ENCODE measurements at regions not wholly inside any gene's neighbourhood (a gene's known extent, or its start where the extent isn't known, plus 50 kb on each side); places are given as distances from the start of the nearest gene placed in this dataset.

GRCh38 chr15:62342959-62343358, 177.9 kb upstream of the C2CD4B start:
- no peak for TF ChIP-seq CTCF (IDR thresholded peaks at IDR 0.05; ENCODE audit: extremely low read depth, missing control alignments)
- DNase-seq (ENCODE audit: low spot score): no peak

DNA sequence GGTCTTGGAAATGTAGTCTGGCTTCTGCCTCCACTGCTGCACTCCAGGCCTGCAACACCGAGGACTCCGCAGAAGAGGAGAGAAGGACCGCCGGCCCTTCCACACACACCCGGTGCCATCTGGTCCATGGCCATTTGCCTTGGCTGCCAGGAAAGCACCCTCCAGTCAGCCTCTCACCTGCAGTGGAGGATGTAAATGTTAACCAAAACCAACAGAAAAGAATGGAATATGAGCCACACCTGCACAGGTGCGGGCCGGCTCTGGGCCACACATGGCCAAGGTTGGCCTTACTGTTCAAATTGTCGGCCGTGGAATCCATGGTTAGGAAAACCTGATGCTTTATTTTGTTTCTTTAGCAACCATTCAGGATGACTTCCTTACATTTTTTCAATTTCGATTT, 178.3 kb upstream of the C2CD4B start:
- no peak for DNase-seq (ENCODE audit: low spot score)
- no peak for TF ChIP-seq CTCF (IDR thresholded peaks at IDR 0.05; ENCODE audit: extremely low read depth, missing control alignments)

DNA sequence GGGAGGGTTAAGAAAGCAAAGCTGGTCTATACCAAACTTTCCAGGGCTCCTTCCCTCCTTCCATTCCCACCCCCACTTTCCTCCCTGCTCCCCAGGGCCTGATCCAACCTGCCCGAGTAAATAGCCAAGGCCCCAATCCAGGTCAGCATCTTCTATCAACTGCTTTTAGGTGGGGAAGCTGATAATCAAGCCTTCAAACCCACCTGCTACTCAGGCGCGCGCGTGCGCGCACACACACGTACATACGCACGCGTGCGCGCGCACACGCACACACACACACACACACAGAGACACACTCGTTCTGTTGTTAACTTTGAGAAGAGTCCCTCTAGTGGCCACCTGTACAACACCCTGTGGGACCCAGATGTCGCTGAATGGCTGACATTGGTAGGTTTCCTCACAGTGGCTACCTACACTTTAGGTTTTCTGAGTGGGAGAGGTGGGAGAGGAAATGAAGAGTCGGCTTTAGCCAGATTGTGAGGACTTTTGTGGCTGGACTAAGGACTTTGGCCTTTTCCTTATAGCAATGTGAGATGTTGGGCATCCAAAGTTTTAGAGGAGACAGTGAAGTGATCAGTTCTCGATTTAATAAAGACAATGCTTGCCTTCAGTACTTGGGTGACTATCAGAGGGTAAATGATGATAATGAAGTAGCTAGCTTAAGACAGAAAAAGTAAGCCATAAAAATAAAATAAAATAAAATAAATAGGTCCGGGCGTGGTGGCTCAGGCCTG, 179.9 kb upstream of the C2CD4B start:
- peak; percentile 67 for TF ChIP-seq CTCF (IDR thresholded peaks at IDR 0.05; ENCODE audit: extremely low read depth, missing control alignments)
- DNase-seq (ENCODE audit: low spot score): peak; percentile 65

DNA sequence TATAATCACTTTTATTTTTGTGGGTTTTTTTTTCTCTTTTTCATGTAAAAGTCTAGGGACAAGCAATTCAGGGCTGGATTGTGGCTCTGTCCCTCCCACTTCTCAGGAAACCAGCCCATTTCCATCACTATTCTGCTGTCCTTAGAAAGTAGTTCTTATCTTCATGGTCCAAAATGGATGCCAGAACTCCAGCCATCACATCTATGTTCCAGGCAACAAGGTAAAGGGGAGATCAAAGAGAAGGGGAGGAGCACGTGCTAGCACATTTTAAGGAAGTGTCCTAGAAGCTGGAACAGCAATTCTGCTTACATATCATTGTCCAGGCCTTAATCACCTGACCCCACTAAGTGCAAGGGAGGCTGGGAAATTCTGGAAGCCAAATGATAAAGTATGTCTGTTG, 181.1 kb upstream of the C2CD4B start:
- no peak for TF ChIP-seq CTCF (IDR thresholded peaks at IDR 0.05; ENCODE audit: extremely low read depth, missing control alignments)
- no peak for DNase-seq (ENCODE audit: low spot score)

DNA sequence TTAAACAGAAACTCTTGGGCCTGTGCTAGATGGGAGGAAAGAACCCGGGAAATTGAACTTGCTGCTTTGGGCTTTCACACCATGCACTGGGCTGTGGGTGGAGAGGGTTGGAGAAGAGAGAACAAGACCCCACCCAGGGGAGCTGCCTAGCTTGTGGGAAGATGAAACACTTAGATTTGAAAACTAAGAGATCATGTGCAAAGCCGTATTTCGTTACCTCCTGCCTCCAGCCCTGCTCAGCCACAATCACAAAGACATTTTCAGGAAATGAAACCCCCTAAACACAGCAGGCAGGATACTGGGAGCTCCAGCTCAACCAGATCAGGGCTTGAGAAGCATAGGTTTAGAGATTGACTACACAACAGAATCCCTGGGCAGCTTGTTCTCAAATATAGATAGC, 183.0 kb upstream of the C2CD4B start:
- no peak for DNase-seq (ENCODE audit: low spot score)
- TF ChIP-seq CTCF (IDR thresholded peaks at IDR 0.05; ENCODE audit: extremely low read depth, missing control alignments): no peak

- no peak for DNase-seq (ENCODE audit: low spot score)
- TF ChIP-seq CTCF (IDR thresholded peaks at IDR 0.05; ENCODE audit: extremely low read depth, missing control alignments): no peak
Measured at GRCh38 chr15:62348623-62349022, 183.5 kb upstream of the C2CD4B start.

DNA sequence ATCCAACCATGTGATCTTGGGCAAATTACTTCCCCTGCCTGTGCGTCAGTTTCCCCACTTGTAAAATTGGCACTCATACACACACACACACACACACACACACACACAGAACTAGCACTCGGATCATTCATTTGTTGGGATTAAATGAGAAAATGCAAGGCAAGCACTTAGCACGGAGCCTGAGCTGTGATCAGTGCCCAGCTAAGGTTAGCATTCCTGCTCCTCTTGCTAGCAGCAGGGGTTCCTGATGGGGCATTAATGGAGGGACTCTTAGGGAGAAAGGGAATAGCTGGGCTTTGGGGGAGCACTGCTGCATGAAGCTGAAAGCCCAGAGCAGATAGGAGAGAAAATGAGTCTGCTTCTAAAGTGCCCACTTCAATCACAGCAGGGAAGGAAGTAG, 187.7 kb upstream of the C2CD4B start:
- TF ChIP-seq CTCF (IDR thresholded peaks at IDR 0.05; ENCODE audit: extremely low read depth, missing control alignments): no peak
- DNase-seq (ENCODE audit: low spot score): no peak
